AG09309 (cell line): ENCODE measurements at regions not wholly inside any gene's neighbourhood (a gene's known extent, or its start where the extent isn't known, plus 50 kb on each side); places are given as distances from the start of the nearest gene placed in this dataset.

ENCODE experiments used
- DNase-seq: peaks from one replicate; pipeline ENCODE4 v3.0.0-alpha.2; 2010; ENCODE audit warnings: low read depth
- H3K4me3 ChIP-seq: 2 replicates; pipeline ENCODE4 v1.5.1; 2011; ENCODE audit warnings: mild to moderate bottlenecking, low read depth, low read length, moderate library complexity; ENCODE audit not compliant: control insufficient read depth
- CTCF ChIP-seq: IDR thresholded peaks from 2 replicates; pipeline ENCODE4 v1.5.1; 2011; ENCODE audit warnings: mild to moderate bottlenecking, low read depth, low read length, inconsistent platforms; ENCODE audit not compliant: insufficient read depth, control insufficient read depth; ENCODE audit errors: missing control alignments

GRCh38 chr20:24742436-24742835 lies 206.6 kb upstream of the CST7 start:
- no peak overlapping the region for H3K4me3 ChIP-seq
- no peak for TF ChIP-seq CTCF
- no peak for DNase-seq

GRCh38 chr20:24742989-24743388 lies 206.1 kb upstream of the CST7 start:
- no peak for DNase-seq
- no peak for TF ChIP-seq CTCF

GRCh38 chr20:24743641-24744040 lies 205.4 kb upstream of the CST7 start:
- no peak for TF ChIP-seq CTCF
- no peak overlapping the region for H3K4me3 ChIP-seq
- DNase-seq = no peak

More at GRCh38 chr20:24742989-24743388, 206.1 kb upstream of the CST7 start:
- no peak overlapping the region for H3K4me3 ChIP-seq

- H3K4me3 ChIP-seq = no peak overlapping the region
- no peak for DNase-seq
- no peak for TF ChIP-seq CTCF
These were observed 204.3 kb upstream of the CST7 start for GRCh38 chr20:24744747-24745146.

- no peak for DNase-seq
- TF ChIP-seq CTCF = no peak
- no peak overlapping the region for H3K4me3 ChIP-seq
These were observed 203.9 kb upstream of the CST7 start for GRCh38 chr20:24745206-24745605.

GRCh38 chr20:24745617-24746350 lies 203.3 kb upstream of the CST7 start:
- no peak overlapping the region for H3K4me3 ChIP-seq
- no peak for DNase-seq
- TF ChIP-seq CTCF = no peak
